GM12891 (cell line): ENCODE measurements at regions not wholly inside any gene's neighbourhood (a gene's known extent, or its start where the extent isn't known, plus 50 kb on each side); places are given as distances from the start of the nearest gene placed in this dataset.
A peak's percentile ranks its signal among the peaks of the same experiment; 100 is the strongest.

Source experiments
- DNase-seq: peaks from one replicate; pipeline ENCODE4 v3.0.0; 2011; ENCODE audit warnings: low spot score; ENCODE audit not compliant: insufficient read length
- FAIRE-seq: peaks from 2 replicates; lab custom pipeline; 2011; peaks lifted over from hg19 to GRCh38; lab: Jason Lieb, UNC
- PAX5 ChIP-seq: IDR thresholded peaks from 2 replicates; pipeline ENCODE4 v1.6.1; 2011; ENCODE audit warnings: low read length, moderate library complexity, mild to moderate bottlenecking; ENCODE audit not compliant: insufficient read depth, severe bottlenecking
- POLR2A ChIP-seq: IDR thresholded peaks from 2 replicates; pipeline ENCODE4 v1.6.1; 2011; ENCODE audit warnings: low read depth, low read length, control low read depth
- POLR2AphosphoS5 ChIP-seq: IDR thresholded peaks from 2 replicates; pipeline ENCODE4 v1.6.1; 2011; ENCODE audit warnings: low read depth, low read length, control low read depth
- POU2F2 ChIP-seq: IDR thresholded peaks from 2 replicates; pipeline ENCODE4 v1.6.1; 2011; ENCODE audit warnings: low read depth, mild to moderate bottlenecking, control low read depth, low read length, moderate library complexity
- SPI1 ChIP-seq: IDR thresholded peaks from 2 replicates; pipeline ENCODE4 v1.6.1; 2011; ENCODE audit warnings: low read depth, low read length, control low read depth
- TAF1 ChIP-seq: IDR thresholded peaks from 2 replicates; pipeline ENCODE4 v1.6.1; 2011; ENCODE audit warnings: low read depth, low read length, control low read depth

DNA sequence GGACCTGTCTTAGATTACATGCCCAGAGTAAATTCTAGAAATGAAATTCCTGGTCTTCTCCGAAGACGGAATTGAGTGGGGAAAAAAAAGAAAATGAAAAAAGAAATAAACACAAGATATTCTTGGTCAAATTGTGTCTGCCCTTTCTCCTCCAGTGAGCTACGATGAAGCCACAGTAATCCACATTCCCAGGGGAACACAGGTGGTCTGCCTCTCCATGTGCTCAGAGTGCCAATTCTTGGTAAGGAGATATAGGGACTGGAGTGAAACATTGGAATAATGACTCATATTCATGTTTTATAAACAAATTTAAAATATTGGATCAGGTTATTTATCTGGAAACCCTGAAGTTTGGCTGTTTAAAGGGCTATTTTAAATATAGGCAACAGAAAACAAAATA is 54.2 kb upstream of the MGST2 start:
- FAIRE-seq (no peak), DNase-seq (no peak)
- no peak for TF ChIP-seq TAF1
- TF ChIP-seq POLR2AphosphoS5, result no peak
- TF ChIP-seq POU2F2, result no peak
- no peak for TF ChIP-seq POLR2A
- TF ChIP-seq PAX5, result no peak
- TF ChIP-seq SPI1, result no peak

DNA sequence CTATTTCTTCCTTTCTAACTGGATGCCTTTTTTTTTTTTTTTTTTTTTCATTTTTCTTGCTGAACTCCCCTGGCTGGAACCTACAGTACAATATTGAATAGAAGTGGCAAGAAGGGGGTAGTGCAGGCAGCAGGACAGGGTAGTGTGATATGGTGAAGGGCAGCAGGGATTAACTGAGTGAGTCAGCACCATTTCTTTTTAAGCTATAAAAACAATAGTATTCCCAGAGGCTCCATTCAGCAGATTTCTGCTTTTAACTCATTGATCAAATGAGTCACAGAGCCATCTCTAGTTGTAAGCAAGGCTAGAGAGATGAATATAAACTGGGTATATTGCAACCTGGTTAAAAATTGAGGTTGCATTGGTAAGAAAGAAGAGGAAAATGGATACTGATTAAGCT is 53.6 kb upstream of the SETD7 start:
- no peak for FAIRE-seq
- no peak for DNase-seq

DNA sequence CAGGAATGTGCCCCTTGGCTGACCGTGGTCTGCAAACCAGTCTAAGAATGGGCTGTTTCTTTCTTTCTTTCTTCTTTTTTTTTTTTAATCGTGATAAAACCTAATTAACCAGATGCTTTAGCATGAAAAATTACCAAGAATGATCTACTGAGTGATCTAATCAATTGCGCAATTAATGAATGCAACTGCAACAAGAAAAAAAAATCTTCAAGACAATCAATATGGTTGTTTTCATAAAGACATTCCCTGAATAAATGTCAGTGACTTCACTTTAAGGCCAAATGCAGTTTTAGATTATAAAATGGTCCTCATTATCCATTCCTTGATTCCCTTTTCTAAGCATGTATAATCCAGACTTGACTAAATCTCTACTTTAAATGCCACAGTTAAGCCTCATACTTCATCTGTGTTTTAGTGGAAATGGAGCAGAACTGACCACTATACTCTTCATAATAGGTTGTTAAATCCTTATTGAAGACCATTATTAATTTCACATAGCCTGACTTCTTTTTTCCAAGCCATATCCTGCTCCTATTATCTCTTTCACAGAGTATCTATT is 51.6 kb upstream of the SETD7 start:
- no peak for DNase-seq
- no peak for FAIRE-seq
- TF ChIP-seq POLR2A (no peak), POU2F2 (no peak), PAX5 (no peak), TAF1 (no peak), POLR2AphosphoS5 (no peak), SPI1 (no peak)

More for the DNA sequence above, 53.6 kb upstream of the SETD7 start:
- TF ChIP-seq POLR2AphosphoS5 (no peak), PAX5 (no peak), SPI1 (no peak), POU2F2 (no peak), TAF1 (no peak), POLR2A (no peak)

DNA sequence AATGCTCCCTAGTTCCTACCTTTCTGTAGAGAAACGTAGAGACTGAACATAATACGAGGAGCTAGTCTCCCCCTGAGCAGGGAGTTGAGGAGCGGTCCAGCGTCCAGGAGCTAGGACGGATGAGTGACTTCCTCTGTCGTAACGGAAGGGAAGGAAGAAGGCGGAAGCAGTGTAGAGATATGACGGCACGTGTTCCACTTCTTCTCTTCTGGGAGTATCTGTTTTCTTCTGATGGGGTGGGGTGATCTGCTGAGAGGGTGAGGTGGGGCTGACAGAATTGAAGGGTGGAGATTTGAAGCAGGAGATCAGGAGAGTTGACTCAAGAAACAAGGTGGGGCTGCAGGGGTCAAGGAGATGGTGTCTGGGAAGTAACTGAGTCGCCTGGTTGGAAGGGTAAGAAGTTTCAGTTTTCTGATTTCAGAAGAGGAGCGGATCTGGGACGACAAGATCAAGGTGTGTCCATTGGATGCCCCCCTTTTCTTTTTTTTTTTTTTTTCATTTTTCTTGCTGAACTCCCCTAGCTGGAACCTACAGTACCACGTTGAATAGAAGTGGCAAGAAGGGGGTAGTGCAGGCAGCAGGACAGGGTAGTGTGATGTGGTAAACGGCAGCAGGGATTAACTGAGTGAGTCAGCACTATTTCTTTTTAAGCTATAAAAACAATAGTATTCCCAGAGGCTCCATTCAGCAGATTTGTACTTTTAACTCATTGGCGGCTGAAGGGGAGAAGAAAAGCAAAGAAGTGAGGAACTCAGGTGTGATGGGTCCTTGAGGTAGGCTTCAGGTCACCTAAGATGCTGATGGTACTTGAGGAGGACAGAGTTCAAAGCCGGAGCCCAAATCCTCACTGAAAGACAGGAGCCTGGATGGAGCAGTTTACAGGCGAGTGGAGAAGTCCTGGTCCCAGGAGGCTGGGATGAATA is 50.8 kb upstream of the SETD7 start:
- no peak for TF ChIP-seq POLR2AphosphoS5
- TF ChIP-seq POLR2A, result no peak
- no peak for TF ChIP-seq PAX5
- TF ChIP-seq SPI1, result no peak
- no peak for TF ChIP-seq TAF1
- DNase-seq (no peak), FAIRE-seq (peak; percentile 16)

DNA sequence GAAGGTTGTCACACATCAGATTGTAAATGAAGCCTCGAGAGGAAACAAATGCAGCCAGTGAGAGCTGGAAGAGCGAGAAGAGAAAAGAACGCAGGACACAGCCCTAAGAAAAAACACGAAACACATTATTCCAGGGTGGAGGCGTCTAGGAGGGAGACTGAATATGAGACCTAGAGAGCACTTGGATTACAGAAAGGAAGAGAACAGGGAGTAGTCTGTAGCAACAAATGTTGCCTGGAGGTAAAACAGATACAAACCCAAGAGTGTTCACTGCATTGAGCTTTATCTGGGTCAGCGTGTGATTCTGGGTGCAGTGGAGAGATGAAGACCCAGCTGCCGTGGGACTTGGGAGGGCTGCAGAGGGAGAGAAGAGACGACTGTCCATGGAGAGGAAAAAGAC is 50.1 kb upstream of the SETD7 start:
- FAIRE-seq (no peak), DNase-seq (no peak)
- no peak for TF ChIP-seq PAX5
- no peak for TF ChIP-seq POLR2A
- no peak for TF ChIP-seq TAF1
- TF ChIP-seq SPI1, result no peak
- TF ChIP-seq POU2F2, result no peak
- TF ChIP-seq POLR2AphosphoS5, result no peak
